A673 (cell line): ENCODE measurements at regions not wholly inside any gene's neighbourhood (a gene's known extent, or its start where the extent isn't known, plus 50 kb on each side); places are given as distances from the start of the nearest gene placed in this dataset.

ENCODE experiments used
- BruUV-seq: library from RNA; stranded (reverse); fragments of 400-500 nt; replicated peaks from 2 replicates; lab custom pipeline; 2021; lab: Mats Ljungman, UMichigan
- CTCF ChIA-PET: fragments of 300-600 bp; sonication (Branson Sonifier 250); formaldehyde crosslinking; loops from one replicate; lab custom pipeline; 2022; ENCODE audit warnings: antibody characterized with exemption; lab: Charles Lee
- POLR2A ChIA-PET: fragments of 300-600 bp; sonication (Branson Sonifier 250); formaldehyde crosslinking; loops from one replicate; lab custom pipeline; 2022; ENCODE audit warnings: antibody characterized with exemption; ENCODE audit not compliant: low non-redundant PET; lab: Charles Lee
- DNase-seq: peaks from one replicate; pipeline ENCODE4 v3.0.0-alpha.2; 2015; ENCODE audit warnings: low spot score
- H3K27ac ChIP-seq: fragments of 200-600 bp; sonication (generic); 2 replicates; pipeline ENCODE4 v1.5.1; 2016; ENCODE audit warnings: mixed run types, low read depth, mild to moderate bottlenecking, mixed read lengths, antibody characterized with exemption, low read length; ENCODE audit not compliant: poor library complexity, severe bottlenecking
- H3K27me3 ChIP-seq: fragments of 200-600 bp; sonication (generic); replicated peaks from 2 replicates; pipeline ENCODE4 v1.6.1; 2017; ENCODE audit warnings: mixed run types, low read depth, mild to moderate bottlenecking, mixed read lengths, antibody characterized with exemption, low read length; ENCODE audit not compliant: insufficient read depth, poor library complexity
- H3K36me3 ChIP-seq: fragments of 200-600 bp; sonication (generic); 2 replicates; pipeline ENCODE4 v1.6.1; 2016; ENCODE audit warnings: mixed run types, mild to moderate bottlenecking, mixed read lengths, antibody characterized with exemption, low read length; ENCODE audit not compliant: insufficient read depth, poor library complexity, severe bottlenecking
- H3K4me1 ChIP-seq: fragments of 200-600 bp; sonication (generic); 2 replicates; pipeline ENCODE4 v1.6.1; 2017; ENCODE audit warnings: mixed run types, mild to moderate bottlenecking, mixed read lengths, antibody characterized with exemption, low read length; ENCODE audit not compliant: insufficient read depth, poor library complexity, severe bottlenecking
- H3K4me3 ChIP-seq: fragments of 200-600 bp; sonication (generic); 2 replicates; pipeline ENCODE4 v1.5.1; 2016; ENCODE audit warnings: low read depth, mixed run types, mild to moderate bottlenecking, mixed read lengths, low read length; ENCODE audit not compliant: poor library complexity, severe bottlenecking
- H3K9me3 ChIP-seq: fragments of 200-600 bp; sonication (generic); 2 replicates; pipeline ENCODE4 v1.6.1; 2016; ENCODE audit warnings: mixed run types, low read depth, mild to moderate bottlenecking, mixed read lengths, antibody characterized with exemption, low read length; ENCODE audit not compliant: poor library complexity, severe bottlenecking
- CTCF ChIP-seq: fragments of 300-800, 200-600 bp; sonication (generic); conservative IDR thresholded peaks from 2 replicates; pipeline ENCODE4 v1.5.1; 2017; ENCODE audit warnings: low read depth, mild to moderate bottlenecking, antibody characterized with exemption, low read length, moderate library complexity, mixed read lengths
- EZH2 ChIP-seq: fragments of 200-600 bp; sonication (generic); IDR thresholded peaks from 2 replicates; pipeline ENCODE4 v1.6.1; 2017; ENCODE audit warnings: borderline replicate concordance, low read depth, mild to moderate bottlenecking, mixed read lengths, antibody characterized with exemption, low read length; ENCODE audit not compliant: poor library complexity, severe bottlenecking
- intact Hi-C: fragments of 100-400 bp; cut with micrococcal nuclease; formaldehyde crosslinking; loops from one replicate; pipeline ENCODE4 v1.10.0; 2022; ENCODE audit not compliant: unreplicated experiment

- TF ChIP-seq CTCF (no peak), EZH2 (no peak)
- no peaks in the 10 kb centered on the region for H3K27me3 ChIP-seq
- peaks cover 12% of the 10 kb centered on the region for H3K4me1 ChIP-seq
- DNase-seq: no peak
- H3K9me3 ChIP-seq: no peaks in the 10 kb centered on the region
- H3K4me3 ChIP-seq: no peak overlapping the region
- CTCF ChIA-PET: no interaction called here
- no TSS peak for BruUV-seq
- POLR2A ChIA-PET: no interaction called here
- intact Hi-C loops: no loop called here
- H3K27ac ChIP-seq: no peak overlapping the region
- H3K36me3 ChIP-seq: no peaks in the 10 kb centered on the region
Observed at GRCh38 chr17:36842963-36843558, 94.2 kb upstream of the LHX1 start.

GRCh38 chr17:36844013-36844412, 93.3 kb upstream of the LHX1 start:
- no peak for DNase-seq
- no peak for TF ChIP-seq CTCF
- no peak for TF ChIP-seq EZH2
- ChIA-PET POLR2A (no interaction called here), CTCF (interaction anchor here (0.6 kb wide), 1 partner anchor 1745 kb away, joined by 3 read pairs; no protein-coding TSS in a partner anchor)
- H3K4me1 ChIP-seq: peaks cover 16% of the 10 kb centered on the region
- no peaks in the 10 kb centered on the region for H3K9me3 ChIP-seq
- H3K27ac ChIP-seq: no peak overlapping the region
- no peak overlapping the region for H3K4me3 ChIP-seq
- BruUV-seq: no TSS peak
- no peaks in the 10 kb centered on the region for H3K27me3 ChIP-seq
- no peaks in the 10 kb centered on the region for H3K36me3 ChIP-seq
- intact Hi-C loops: no loop called here

GRCh38 chr17:36844601-36845000, 92.7 kb upstream of the LHX1 start:
- no peak overlapping the region for H3K27ac ChIP-seq
- no peaks in the 10 kb centered on the region for H3K9me3 ChIP-seq
- intact Hi-C loops: no loop called here
- no peak for TF ChIP-seq CTCF
- no peak for TF ChIP-seq EZH2
- no peaks in the 10 kb centered on the region for H3K27me3 ChIP-seq
- ChIA-PET POLR2A (no interaction called here), CTCF (no interaction called here)
- BruUV-seq: no TSS peak
- H3K36me3 ChIP-seq: no peaks in the 10 kb centered on the region
- H3K4me3 ChIP-seq: no peak overlapping the region
- no peak for DNase-seq
- peaks cover 16% of the 10 kb centered on the region for H3K4me1 ChIP-seq
